ENCODE measurements at regions not wholly inside any gene's neighbourhood (a gene's known extent, or its start where the extent isn't known, plus 50 kb on each side); places are given as distances from the start of the nearest gene placed in this dataset.

GRCh38 chr14:94893411-94894160, 123.7 kb upstream of the GSC start:
- TF ChIP-seq ZNF565 (CRISPR knock-in tag; conservative IDR thresholded peaks at IDR 0.05; ENCODE audit: low read depth) (no peak), ZC3H10 (CRISPR knock-in tag; IDR thresholded peaks at IDR 0.05) (no peak), ARNTL (CRISPR knock-in tag; IDR thresholded peaks at IDR 0.05; ENCODE audit: borderline replicate concordance, low read depth) (no peak), TCF4 (CRISPR knock-in tag; IDR thresholded peaks at IDR 0.05; ENCODE audit: borderline replicate concordance) (no peak)
- no peak for ATAC-seq

- TF ChIP-seq TSHZ2 (CRISPR knock-in tag; IDR thresholded peaks at IDR 0.05), result no peak
- no peak for TF ChIP-seq ISL1 (CRISPR knock-in tag; IDR thresholded peaks at IDR 0.05)
- no peak for TF ChIP-seq ZNF70 (CRISPR knock-in tag; IDR thresholded peaks at IDR 0.05)
- ATAC-seq, result no peak; the same call in 2 of the 3 replicates
These were observed 120.9 kb upstream of the GSC start for GRCh38 chr14:94890785-94891184.

GRCh38 chr14:94889520-94890312, 119.8 kb upstream of the GSC start:
- TF ChIP-seq ZFP3 (CRISPR knock-in tag; IDR thresholded peaks at IDR 0.05) (no peak), ZNF8 (CRISPR knock-in tag; IDR thresholded peaks at IDR 0.05) (no peak), SNAI2 (CRISPR knock-in tag; IDR thresholded peaks at IDR 0.05) (no peak), CSRNP3 (CRISPR knock-in tag; IDR thresholded peaks at IDR 0.05) (no peak), ISL1 (CRISPR knock-in tag; IDR thresholded peaks at IDR 0.05) (no peak), ESRRG (CRISPR knock-in tag; IDR thresholded peaks at IDR 0.05) (no peak), TSHZ2 (CRISPR knock-in tag; IDR thresholded peaks at IDR 0.05) (no peak), ZFP30 (CRISPR knock-in tag; IDR thresholded peaks at IDR 0.05) (no peak), PATZ1 (CRISPR knock-in tag; IDR thresholded peaks at IDR 0.05; ENCODE audit: borderline replicate concordance) (no peak), CSDC2 (CRISPR knock-in tag; IDR thresholded peaks at IDR 0.05) (no peak), ARNTL (CRISPR knock-in tag; IDR thresholded peaks at IDR 0.05; ENCODE audit: borderline replicate concordance, low read depth) (no peak), TOX (CRISPR knock-in tag; IDR thresholded peaks at IDR 0.05; ENCODE audit: borderline replicate concordance) (no peak), GLIS3 (CRISPR knock-in tag; IDR thresholded peaks at IDR 0.05) (no peak), ZNF565 (CRISPR knock-in tag; conservative IDR thresholded peaks at IDR 0.05; ENCODE audit: low read depth) (no peak), ZNF70 (CRISPR knock-in tag; IDR thresholded peaks at IDR 0.05) (no peak), TCF4 (CRISPR knock-in tag; IDR thresholded peaks at IDR 0.05; ENCODE audit: borderline replicate concordance) (no peak), OSR1 (CRISPR knock-in tag; IDR thresholded peaks at IDR 0.05) (no peak)
- ATAC-seq, result no peak
